B cell (primary cell): ENCODE measurements at regions not wholly inside any gene's neighbourhood (a gene's known extent, or its start where the extent isn't known, plus 50 kb on each side); places are given as distances from the start of the nearest gene placed in this dataset. TPM values are rescaled to one million over a fixed set of nuclear protein-coding genes. Genes with fewer than 3 reads are reported as not detected.

ENCODE experiments used
- ATAC-seq: fragments of 200-7000 bp; cut with Tn5 transposase; one replicate; pipeline ENCODE4 v1.10.0; 2021; ENCODE audit warnings: low read depth, mild to moderate bottlenecking, moderate number of reproducible peaks, moderate library complexity
- CTCF ChIA-PET: fragments of 350-600 bp; sonication (Branson Sonifier 250); formaldehyde crosslinking; loops from one replicate; lab custom pipeline; 2021; ENCODE audit warnings: antibody characterized with exemption, inconsistent platforms; lab: Charles Lee
- POLR2A ChIA-PET: fragments of 350-600 bp; sonication (Branson Sonifier 250); formaldehyde crosslinking; loops from one replicate; lab custom pipeline; 2021; ENCODE audit warnings: antibody characterized with exemption; lab: Charles Lee
- DNase-seq: peaks from one replicate; pipeline ENCODE4 v3.0.0; 2013
- H2AFZ ChIP-seq: 2 replicates; pipeline ENCODE4 v1.6.1; 2012; ENCODE audit warnings: mild to moderate bottlenecking, low read depth, low read length; ENCODE audit not compliant: insufficient read depth, poor library complexity, severe bottlenecking
- H3K27ac ChIP-seq, 2 donors: 1 replicate in 1 of 2; 2 replicates in 1 of 2; pipeline ENCODE4 v1.5.1; 2012 to 2013; ENCODE audit warnings: low read length in 2 of 2, mild to moderate bottlenecking in 2 of 2, moderate library complexity in 1 of 2
- H3K27me3 ChIP-seq, 4 experiments: fragments of 200-600 bp in 1 of 4; sonication (generic) in 1 of 4; replicated peaks in 1 of 4; 1 replicate in 2 of 4; 2 replicates in 2 of 4; pipeline versions ENCODE4 v1.6.1 to v1.7.0; 2013 to 2016; ENCODE audit warnings: low read length in 3 of 4, mild to moderate bottlenecking in 2 of 4, mixed read lengths in 1 of 4, moderate library complexity in 1 of 4; ENCODE audit not compliant: insufficient read depth in 4 of 4, control insufficient read depth in 3 of 4; ENCODE audit errors: control extremely low read depth in 1 of 4
- H3K36me3 ChIP-seq, 2 experiments: replicated peaks in 1 of 2; 1 replicate in 1 of 2; 2 replicates in 1 of 2; pipeline versions ENCODE4 v1.6.1 to v1.7.1; 2013; ENCODE audit warnings: low read length in 1 of 2; ENCODE audit not compliant: insufficient read depth in 2 of 2, control insufficient read depth in 1 of 2; ENCODE audit errors: control extremely low read depth in 1 of 2, extremely low read depth in 1 of 2
- H3K4me1 ChIP-seq, 2 donors: fragments of 200-600 bp in 1 of 2; sonication (generic) in 1 of 2; 1 replicate in 1 of 2; 2 replicates in 1 of 2; pipeline versions ENCODE4 v1.5.1 to v1.6.1; 2013 to 2017; ENCODE audit warnings: low read length in 2 of 2; ENCODE audit not compliant: control insufficient read depth in 2 of 2, insufficient read depth in 2 of 2
- H3K4me2 ChIP-seq: replicated peaks from 2 replicates; pipeline ENCODE3; 2012; ENCODE audit warnings: mild to moderate bottlenecking, low read depth, low read length; ENCODE audit not compliant: poor library complexity, severe bottlenecking
- H3K4me3 ChIP-seq, 5 experiments: fragments of 200-600 bp in 1 of 5; sonication (generic) in 1 of 5; 1 replicate in 3 of 5; 2 replicates in 2 of 5; pipeline versions ENCODE4 v1.5.1 to v1.7.0; 2011 to 2016; ENCODE audit warnings: low read length in 4 of 5, mild to moderate bottlenecking in 4 of 5, low read depth in 2 of 5, control low read depth in 1 of 5, moderate library complexity in 1 of 5; ENCODE audit not compliant: insufficient read depth in 1 of 5; ENCODE audit errors: control extremely low read depth in 1 of 5, extremely low read depth in 1 of 5
- H3K79me2 ChIP-seq: fragments of 200-600 bp; sonication (generic); one replicate; pipeline ENCODE4 v1.6.0; 2016; ENCODE audit warnings: low read length; ENCODE audit not compliant: control insufficient read depth, insufficient read depth
- H3K9ac ChIP-seq: fragments of 200-600 bp; sonication (generic); 2 replicates; pipeline ENCODE4 v1.6.1; 2017; ENCODE audit warnings: mild to moderate bottlenecking, low read length, moderate library complexity
- H3K9me3 ChIP-seq, 3 donors: one replicate each; pipeline versions ENCODE4 v1.6.1 to v1.7.1; 2013; ENCODE audit warnings: low read length in 2 of 3; ENCODE audit not compliant: control insufficient read depth in 2 of 3, insufficient read depth in 1 of 3; ENCODE audit errors: control extremely low read depth in 1 of 3
- H4K20me1 ChIP-seq: 2 replicates; pipeline ENCODE4 v1.6.0; 2012; ENCODE audit warnings: mild to moderate bottlenecking, low read length; ENCODE audit not compliant: insufficient read depth, control insufficient read depth, poor library complexity, severe bottlenecking
- H3K27ac Mint-ChIP-seq: one replicate; pipeline ENCODE4 v1.8.0; 2021; ENCODE audit warnings: mixed read lengths
- H3K27me3 Mint-ChIP-seq: one replicate; pipeline ENCODE4 v1.8.0; 2021; ENCODE audit warnings: mixed read lengths
- H3K4me1 Mint-ChIP-seq: one replicate; pipeline ENCODE4 v1.8.0; 2021; ENCODE audit warnings: mixed read lengths
- H3K4me3 Mint-ChIP-seq: one replicate; pipeline ENCODE4 v1.8.0; 2021; ENCODE audit warnings: mixed read lengths
- H3K9me3 Mint-ChIP-seq: one replicate; pipeline ENCODE4 v1.8.0; 2022; ENCODE audit warnings: mixed read lengths; ENCODE audit not compliant: insufficient read depth
- CTCF ChIP-seq: fragments of 200-600 bp; IDR thresholded peaks from one replicate; pipeline ENCODE4 v1.8.0; 2022; ENCODE audit warnings: antibody characterized with exemption, mild to moderate bottlenecking
- EZH2 ChIP-seq: IDR thresholded peaks from 2 replicates; pipeline ENCODE4 v1.6.1; 2012; ENCODE audit warnings: borderline replicate concordance, low read depth, mild to moderate bottlenecking, moderate library complexity, low read length; ENCODE audit not compliant: insufficient read depth, poor library complexity, severe bottlenecking
- WGBS: methylation state at CpG from one replicate; pipeline ENCODE4 v1.1.5; 2013; ENCODE audit warnings: missing lambda C conversion rate; ENCODE audit not compliant: insufficient coverage; 5-methylcytosine and 5-hydroxymethylcytosine counted together
- intact Hi-C: fragments of 100-400 bp; cut with micrococcal nuclease; formaldehyde crosslinking; loops from one replicate; pipeline ENCODE4 v1.10.0; 2022
- small RNA-seq: library from RNA; depleted of rRNA; stranded (forward); fragments of <200 nt; gene quantifications from one replicate; pipeline ENCODE3, GENCODE V24; 2012; ENCODE audit warnings: low replicate concordance, low read depth; ENCODE audit not compliant: insufficient read length

GRCh38 chrX:35741142-35741541 is 57.0 kb upstream of the MAGEB16 start:
- Mint-ChIP-seq H3K27ac (no peak overlapping the region), H3K4me3 (no peak overlapping the region), H3K4me1 (no peaks in the 10 kb centered on the region), H3K9me3 (no peaks in the 10 kb centered on the region), H3K27me3 (no peaks in the 10 kb centered on the region)
- Histone ChIP-seq H2AFZ (no peak overlapping the region), H3K4me3 (no peak overlapping the region), H3K9me3 (no peaks in the 10 kb centered on the region), H3K4me2 (no peak overlapping the region), H3K36me3 (no peaks in the 10 kb centered on the region), H3K9ac (no peak overlapping the region), H3K79me2 (no peaks in the 10 kb centered on the region), H3K27ac (no peak overlapping the region), H3K27me3 (no peaks in the 10 kb centered on the region), H4K20me1 (no peaks in the 10 kb centered on the region), H3K4me1 (no peaks in the 10 kb centered on the region)
- WGBS, result no CpG with 5 or more reads among the region's 1 CpG
- DNase-seq (no peak), ATAC-seq (no peak)
- no peak for TF ChIP-seq CTCF
- no peak for TF ChIP-seq EZH2
- ChIA-PET POLR2A (no interaction called here), CTCF (no interaction called here)
- intact Hi-C loops, result no loop called here

GRCh38 chrX:35743331-35743730 is 54.8 kb upstream of the MAGEB16 start:
- Histone ChIP-seq H3K79me2 (no peaks in the 10 kb centered on the region), H4K20me1 (no peaks in the 10 kb centered on the region), H3K9me3 (no peaks in the 10 kb centered on the region), H3K9ac (no peak overlapping the region), H3K27ac (no peak overlapping the region), H3K27me3 (no peaks in the 10 kb centered on the region), H3K4me1 (no peaks in the 10 kb centered on the region), H3K4me2 (no peak overlapping the region), H2AFZ (no peak overlapping the region), H3K36me3 (no peaks in the 10 kb centered on the region), H3K4me3 (no peak overlapping the region)
- no peak for TF ChIP-seq EZH2
- no peak for TF ChIP-seq CTCF
- ChIA-PET CTCF (no interaction called here), POLR2A (no interaction called here)
- ATAC-seq, result no peak
- H3K27ac Mint-ChIP-seq, result no peak overlapping the region
- WGBS, result no CpG with 5 or more reads among the region's 2 CpGs
- no peaks in the 10 kb centered on the region for H3K4me1 Mint-ChIP-seq
- peaks cover 2% of the 10 kb centered on the region for H3K9me3 Mint-ChIP-seq
- intact Hi-C loops, result no loop called here
- DNase-seq, result no peak
- H3K27me3 Mint-ChIP-seq, result no peaks in the 10 kb centered on the region
- no peak overlapping the region for H3K4me3 Mint-ChIP-seq

Small RNA genes lying in the stretch of these regions (small RNA-seq; reads per million reads assigned to genes)
- gene RNU6-1087P, result not detected
